ENCODE measurements at regions not wholly inside any gene's neighbourhood (a gene's known extent, or its start where the extent isn't known, plus 50 kb on each side); places are given as distances from the start of the nearest gene placed in this dataset.

DNA sequence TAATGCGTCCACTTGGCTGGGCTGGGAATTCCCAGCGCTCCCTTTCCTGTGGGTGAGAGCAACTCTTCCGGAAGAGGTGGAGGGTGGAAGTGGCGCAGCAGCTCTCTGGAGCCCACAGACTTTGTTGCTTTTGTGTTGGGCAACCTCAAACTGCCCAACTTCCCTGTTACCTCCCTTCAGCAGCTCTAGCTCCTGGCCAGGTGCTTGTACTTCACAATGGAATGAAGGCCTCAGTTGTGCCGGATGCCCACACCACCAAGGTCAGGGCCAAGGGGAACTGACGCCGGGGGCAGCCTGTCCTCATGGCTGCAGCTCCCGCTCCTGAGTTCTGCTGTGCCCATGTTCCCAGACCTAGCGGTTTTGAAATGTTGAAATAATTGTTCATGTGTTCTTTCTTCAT, 322.9 kb downstream of the GALR1 start:
- no peaks in the 10 kb centered on the region for H3K36me3 ChIP-seq (ENCODE audit: control insufficient read depth in 2 of 2, insufficient read depth in 2 of 2, low read length in 2 of 2)
- no peaks in the 10 kb centered on the region for H3K9me3 ChIP-seq (ENCODE audit: control insufficient read depth in 2 of 2, low read length in 2 of 2)
- H3K27ac ChIP-seq (ENCODE audit: low read length), result no peak overlapping the region
- no peak overlapping the region for H3K9ac ChIP-seq (ENCODE audit: low read length in 2 of 2)
- peaks cover 0 to 4% of the 10 kb centered on the region in 2 donors for H3K27me3 ChIP-seq (ENCODE audit: control insufficient read depth in 1 of 2, insufficient read depth in 2 of 2, low read length in 2 of 2)
- no peak overlapping the region for H3K4me3 ChIP-seq (ENCODE audit: low read length in 2 of 2)
- H3K4me1 ChIP-seq (ENCODE audit: control insufficient read depth, insufficient read depth, low read length), result no peaks in the 10 kb centered on the region

DNA sequence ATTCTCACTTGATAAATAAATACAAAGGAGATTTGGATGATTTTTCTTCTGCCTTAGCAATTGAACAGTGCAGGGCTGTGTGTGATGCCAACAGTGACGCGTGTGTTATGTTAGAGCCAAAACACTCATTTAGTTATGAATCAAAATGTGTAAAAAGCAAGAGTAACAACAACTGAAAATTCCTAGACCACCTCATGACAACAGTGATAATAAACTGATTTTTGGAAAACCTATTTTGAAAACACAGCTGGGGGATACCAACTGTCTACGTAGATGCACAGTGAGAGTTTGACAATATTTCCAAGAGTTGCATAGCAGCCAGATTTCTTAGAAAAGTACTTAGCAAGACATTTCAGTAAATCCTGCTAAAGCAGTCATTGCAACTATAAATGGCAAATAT, 323.9 kb downstream of the GALR1 start:
- no peak overlapping the region for H3K9ac ChIP-seq (ENCODE audit: low read length in 2 of 2)
- no peaks in the 10 kb centered on the region for H3K9me3 ChIP-seq (ENCODE audit: control insufficient read depth in 2 of 2, low read length in 2 of 2)
- no peaks in the 10 kb centered on the region for H3K36me3 ChIP-seq (ENCODE audit: control insufficient read depth in 2 of 2, insufficient read depth in 2 of 2, low read length in 2 of 2)
- no peak overlapping the region for H3K27ac ChIP-seq (ENCODE audit: low read length)
- H3K4me3 ChIP-seq (ENCODE audit: low read length in 2 of 2), result no peak overlapping the region
- H3K27me3 ChIP-seq (ENCODE audit: control insufficient read depth in 1 of 2, insufficient read depth in 2 of 2, low read length in 2 of 2), result peaks cover 0 to 4% of the 10 kb centered on the region in 2 donors
- no peaks in the 10 kb centered on the region for H3K4me1 ChIP-seq (ENCODE audit: control insufficient read depth, insufficient read depth, low read length)

DNA sequence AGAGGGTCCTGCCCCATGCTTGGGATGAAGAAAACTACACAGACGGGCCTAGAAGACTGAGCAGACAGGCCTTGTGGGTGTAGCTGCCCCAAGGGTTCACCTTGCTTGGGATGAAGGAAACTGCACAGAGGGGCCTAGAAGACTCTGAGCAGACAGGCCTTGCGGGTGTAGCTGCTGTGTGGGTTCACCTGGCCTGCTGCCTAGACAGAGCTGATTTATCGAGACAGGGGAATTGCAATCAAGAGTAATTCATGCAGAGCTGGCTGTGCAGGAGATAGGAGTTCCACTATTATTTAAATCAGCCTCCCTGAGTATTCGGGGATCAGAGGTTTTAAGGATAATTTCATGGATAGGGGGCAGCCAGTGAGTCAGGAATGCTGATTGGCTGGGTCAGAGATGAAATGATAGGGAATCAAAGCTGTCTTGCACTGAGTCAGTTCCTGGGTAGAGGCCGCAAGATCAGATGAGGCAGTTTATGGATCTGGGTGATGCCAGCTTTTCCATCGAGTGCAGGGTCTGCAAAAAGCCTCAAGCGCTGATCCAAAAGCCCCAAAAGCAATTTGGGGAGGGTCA, 341.4 kb downstream of the GALR1 start:
- no peaks in the 10 kb centered on the region for H3K4me1 ChIP-seq (ENCODE audit: control insufficient read depth, insufficient read depth, low read length)
- H3K9ac ChIP-seq (ENCODE audit: low read length in 2 of 2), result no peak overlapping the region
- no peak overlapping the region for H3K27ac ChIP-seq (ENCODE audit: low read length)
- peaks cover 0 to 4% of the 10 kb centered on the region in 2 donors for H3K27me3 ChIP-seq (ENCODE audit: control insufficient read depth in 1 of 2, insufficient read depth in 2 of 2, low read length in 2 of 2)
- no peaks in the 10 kb centered on the region for H3K9me3 ChIP-seq (ENCODE audit: control insufficient read depth in 2 of 2, low read length in 2 of 2)
- no peak overlapping the region for H3K4me3 ChIP-seq (ENCODE audit: low read length in 2 of 2)
- H3K36me3 ChIP-seq (ENCODE audit: control insufficient read depth in 2 of 2, insufficient read depth in 2 of 2, low read length in 2 of 2), result no peaks in the 10 kb centered on the region

DNA sequence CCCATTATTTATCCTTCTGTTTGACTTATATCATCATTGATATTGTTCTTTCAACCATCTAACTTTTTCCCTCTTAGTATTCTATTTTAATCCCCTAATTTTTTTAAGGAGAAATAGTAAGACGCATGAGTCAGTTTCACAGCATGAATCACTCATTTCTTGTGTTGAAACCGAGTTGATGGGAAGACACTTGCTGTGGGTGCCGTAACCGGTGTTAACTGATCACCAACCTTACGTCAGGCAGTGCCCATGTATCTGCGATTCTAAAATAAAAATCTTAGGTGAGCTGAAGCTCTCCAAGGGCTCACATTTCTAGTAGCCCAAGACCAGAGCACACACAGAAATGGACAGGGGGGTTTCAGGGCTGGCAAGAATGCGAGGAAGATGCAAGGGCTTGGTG, 348.1 kb downstream of the GALR1 start:
- Histone ChIP-seq H3K27ac (ENCODE audit: low read length) (no peak overlapping the region), H3K36me3 (ENCODE audit: control insufficient read depth in 2 of 2, insufficient read depth in 2 of 2, low read length in 2 of 2) (no peaks in the 10 kb centered on the region), H3K9ac (ENCODE audit: low read length in 2 of 2) (no peak overlapping the region), H3K9me3 (ENCODE audit: control insufficient read depth in 2 of 2, low read length in 2 of 2) (no peaks in the 10 kb centered on the region), H3K4me1 (ENCODE audit: control insufficient read depth, insufficient read depth, low read length) (peaks cover 2% of the 10 kb centered on the region), H3K4me3 (ENCODE audit: low read length in 2 of 2) (no peak overlapping the region), H3K27me3 (ENCODE audit: control insufficient read depth in 1 of 2, insufficient read depth in 2 of 2, low read length in 2 of 2) (peaks cover 0 to 4% of the 10 kb centered on the region in 2 donors)

DNA sequence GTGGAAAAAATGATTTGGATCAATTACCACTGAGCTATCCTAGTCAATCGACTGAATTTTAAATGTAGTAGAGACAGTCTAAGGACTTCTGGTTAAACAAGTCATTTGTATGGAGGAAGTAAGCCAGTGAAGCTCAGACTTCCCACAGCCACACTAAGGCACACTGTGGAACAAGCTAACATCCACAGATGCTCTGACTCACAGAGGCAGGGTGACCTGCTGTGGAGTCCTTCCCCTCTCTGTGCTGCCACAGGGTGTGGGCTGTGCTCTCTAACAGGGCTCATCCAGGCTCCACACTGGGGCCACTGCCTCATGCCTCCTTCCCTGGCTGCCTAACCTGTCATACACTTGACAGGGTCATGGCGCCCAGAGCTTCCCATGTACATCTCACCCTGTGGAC, 351.0 kb downstream of the GALR1 start:
- H3K27ac ChIP-seq (ENCODE audit: low read length), result no peak overlapping the region
- no peaks in the 10 kb centered on the region for H3K9me3 ChIP-seq (ENCODE audit: control insufficient read depth in 2 of 2, low read length in 2 of 2)
- H3K27me3 ChIP-seq (ENCODE audit: control insufficient read depth in 1 of 2, insufficient read depth in 2 of 2, low read length in 2 of 2), result peaks cover 0 to 2% of the 10 kb centered on the region in 2 donors
- no peak overlapping the region for H3K9ac ChIP-seq (ENCODE audit: low read length in 2 of 2)
- no peaks in the 10 kb centered on the region for H3K36me3 ChIP-seq (ENCODE audit: control insufficient read depth in 2 of 2, insufficient read depth in 2 of 2, low read length in 2 of 2)
- no peak overlapping the region for H3K4me3 ChIP-seq (ENCODE audit: low read length in 2 of 2)
- H3K4me1 ChIP-seq (ENCODE audit: control insufficient read depth, insufficient read depth, low read length), result peaks cover 2% of the 10 kb centered on the region

DNA sequence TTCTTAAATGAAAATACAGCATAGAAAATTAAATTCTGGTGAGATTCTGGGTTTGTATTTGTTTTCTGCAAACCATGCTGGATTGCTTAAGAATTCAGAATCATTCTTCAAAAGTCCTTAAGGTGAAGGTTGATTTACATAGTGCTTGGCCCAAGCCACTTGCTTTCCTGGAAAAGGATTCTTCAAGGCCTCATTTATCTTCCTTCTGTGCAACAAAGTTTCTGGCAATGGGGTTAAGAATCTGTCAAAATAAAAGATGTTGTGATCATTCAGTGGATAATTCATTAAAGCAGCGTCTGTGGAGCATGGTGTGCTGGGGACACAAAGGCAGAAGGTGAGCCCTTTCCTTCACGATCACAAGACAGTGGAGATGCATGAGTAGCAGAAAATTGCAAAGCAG, 351.9 kb downstream of the GALR1 start:
- no peak overlapping the region for H3K4me3 ChIP-seq (ENCODE audit: low read length in 2 of 2)
- no peaks in the 10 kb centered on the region for H3K9me3 ChIP-seq (ENCODE audit: control insufficient read depth in 2 of 2, low read length in 2 of 2)
- H3K36me3 ChIP-seq (ENCODE audit: control insufficient read depth in 2 of 2, insufficient read depth in 2 of 2, low read length in 2 of 2), result no peaks in the 10 kb centered on the region
- H3K4me1 ChIP-seq (ENCODE audit: control insufficient read depth, insufficient read depth, low read length), result peaks cover 2% of the 10 kb centered on the region
- no peak overlapping the region for H3K9ac ChIP-seq (ENCODE audit: low read length in 2 of 2)
- H3K27me3 ChIP-seq (ENCODE audit: control insufficient read depth in 1 of 2, insufficient read depth in 2 of 2, low read length in 2 of 2), result no peaks in the 10 kb centered on the region
- H3K27ac ChIP-seq (ENCODE audit: low read length), result no peak overlapping the region

DNA sequence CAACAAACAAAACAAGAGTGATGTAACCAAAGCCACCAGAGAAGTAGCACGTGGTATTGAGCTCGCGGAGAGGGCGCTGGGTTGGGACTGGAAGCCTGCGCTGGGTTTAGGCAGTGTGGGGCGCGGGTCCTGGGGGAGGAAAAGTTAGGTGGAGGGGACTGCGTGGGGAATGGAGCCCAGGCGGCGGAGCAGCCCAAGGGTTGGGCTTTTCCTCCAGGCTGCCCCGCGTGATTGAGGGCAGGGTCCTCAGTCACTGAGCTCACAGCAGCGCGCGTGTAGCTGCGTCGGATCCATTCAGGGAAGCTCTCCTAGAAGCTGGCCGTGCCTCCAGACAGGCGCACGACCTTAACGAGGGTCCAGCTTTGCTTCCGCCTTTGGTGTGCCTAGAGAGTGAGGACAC, 357.4 kb downstream of the GALR1 start:
- Histone ChIP-seq H3K27me3 (ENCODE audit: control insufficient read depth in 1 of 2, insufficient read depth in 2 of 2, low read length in 2 of 2) (no peaks in the 10 kb centered on the region), H3K9ac (ENCODE audit: low read length in 2 of 2) (no peak overlapping the region), H3K4me3 (ENCODE audit: low read length in 2 of 2) (no peak overlapping the region), H3K27ac (ENCODE audit: low read length) (no peak overlapping the region), H3K9me3 (ENCODE audit: control insufficient read depth in 2 of 2, low read length in 2 of 2) (no peaks in the 10 kb centered on the region), H3K36me3 (ENCODE audit: control insufficient read depth in 2 of 2, insufficient read depth in 2 of 2, low read length in 2 of 2) (no peaks in the 10 kb centered on the region), H3K4me1 (ENCODE audit: control insufficient read depth, insufficient read depth, low read length) (no peaks in the 10 kb centered on the region)

DNA sequence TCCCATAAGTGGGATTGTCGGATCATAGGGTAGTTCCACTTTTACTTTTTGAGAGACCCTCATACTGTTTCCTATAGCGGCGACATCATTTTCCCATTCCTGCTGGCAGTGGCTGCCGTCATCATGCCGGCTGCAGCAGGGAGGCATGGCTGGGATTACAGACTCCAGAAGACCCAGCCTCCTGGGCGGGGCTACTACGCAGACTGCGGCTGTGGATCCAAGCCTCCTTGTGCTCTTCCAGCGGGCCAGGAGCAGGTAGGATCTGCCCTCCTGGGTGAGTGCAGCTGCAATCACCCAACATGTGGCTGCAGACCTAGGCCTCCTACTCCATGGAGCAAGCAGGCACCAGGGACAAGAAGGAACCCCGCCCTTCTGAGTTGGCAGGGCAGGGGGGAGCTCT, 359.2 kb downstream of the GALR1 start:
- H3K27me3 ChIP-seq (ENCODE audit: control insufficient read depth in 1 of 2, insufficient read depth in 2 of 2, low read length in 2 of 2), result no peaks in the 10 kb centered on the region
- no peaks in the 10 kb centered on the region for H3K9me3 ChIP-seq (ENCODE audit: control insufficient read depth in 2 of 2, low read length in 2 of 2)
- H3K4me1 ChIP-seq (ENCODE audit: control insufficient read depth, insufficient read depth, low read length), result no peaks in the 10 kb centered on the region
- no peak overlapping the region for H3K9ac ChIP-seq (ENCODE audit: low read length in 2 of 2)
- no peak overlapping the region for H3K4me3 ChIP-seq (ENCODE audit: low read length in 2 of 2)
- H3K36me3 ChIP-seq (ENCODE audit: control insufficient read depth in 2 of 2, insufficient read depth in 2 of 2, low read length in 2 of 2), result no peaks in the 10 kb centered on the region
- H3K27ac ChIP-seq (ENCODE audit: low read length), result no peak overlapping the region

DNA sequence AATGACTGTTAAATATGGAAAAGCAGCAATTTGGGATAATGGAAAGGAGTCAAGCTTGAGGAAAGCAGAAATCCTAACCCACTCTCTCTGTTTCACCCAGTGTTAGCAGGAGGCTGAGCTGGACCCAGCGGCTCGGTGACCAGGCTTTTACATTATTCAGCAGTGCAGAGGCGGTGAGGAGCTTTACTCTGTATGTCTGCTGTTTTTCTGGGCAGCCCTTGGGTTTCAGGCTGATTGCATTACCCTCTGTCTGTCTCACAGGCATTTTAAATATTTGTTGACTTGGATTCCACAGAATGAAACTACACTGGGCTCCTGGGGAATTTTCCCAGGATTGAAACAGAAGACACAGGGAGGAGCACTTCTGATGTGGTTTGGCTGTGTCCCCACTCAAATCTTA, 368.0 kb downstream of the GALR1 start:
- no peak overlapping the region for H3K4me3 ChIP-seq (ENCODE audit: low read length in 2 of 2)
- H3K36me3 ChIP-seq (ENCODE audit: control insufficient read depth in 2 of 2, insufficient read depth in 2 of 2, low read length in 2 of 2), result no peaks in the 10 kb centered on the region
- no peaks in the 10 kb centered on the region for H3K9me3 ChIP-seq (ENCODE audit: control insufficient read depth in 2 of 2, low read length in 2 of 2)
- H3K27ac ChIP-seq (ENCODE audit: low read length), result no peak overlapping the region
- no peak overlapping the region for H3K9ac ChIP-seq (ENCODE audit: low read length in 2 of 2)
- H3K27me3 ChIP-seq (ENCODE audit: control insufficient read depth in 1 of 2, insufficient read depth in 2 of 2, low read length in 2 of 2), result no peaks in the 10 kb centered on the region
- peaks cover 3% of the 10 kb centered on the region for H3K4me1 ChIP-seq (ENCODE audit: control insufficient read depth, insufficient read depth, low read length)

DNA sequence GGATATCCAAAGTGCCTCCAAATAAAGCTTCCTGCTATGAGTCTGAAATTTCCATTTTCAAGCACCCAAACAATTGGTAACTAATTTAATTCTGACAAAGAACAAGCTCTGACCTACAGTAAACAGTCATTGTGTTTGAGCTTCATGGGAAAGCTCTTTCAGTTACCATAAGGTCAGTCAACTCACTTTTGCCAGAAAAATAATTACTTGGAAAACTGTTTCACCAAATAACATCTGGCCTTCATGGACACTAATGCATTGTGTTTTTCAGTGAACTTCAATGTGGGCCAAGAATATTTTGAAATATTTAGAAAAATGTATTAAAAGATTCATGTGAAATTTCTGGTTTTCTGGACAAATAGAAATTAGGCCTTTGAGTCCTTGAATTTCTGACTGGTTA, 369.9 kb downstream of the GALR1 start:
- no peak overlapping the region for H3K9ac ChIP-seq (ENCODE audit: low read length in 2 of 2)
- H3K4me3 ChIP-seq (ENCODE audit: low read length in 2 of 2), result no peak overlapping the region
- H3K27me3 ChIP-seq (ENCODE audit: control insufficient read depth in 1 of 2, insufficient read depth in 2 of 2, low read length in 2 of 2), result no peaks in the 10 kb centered on the region
- peaks cover 3% of the 10 kb centered on the region for H3K4me1 ChIP-seq (ENCODE audit: control insufficient read depth, insufficient read depth, low read length)
- H3K27ac ChIP-seq (ENCODE audit: low read length), result no peak overlapping the region
- no peaks in the 10 kb centered on the region for H3K36me3 ChIP-seq (ENCODE audit: control insufficient read depth in 2 of 2, insufficient read depth in 2 of 2, low read length in 2 of 2)
- no peaks in the 10 kb centered on the region for H3K9me3 ChIP-seq (ENCODE audit: control insufficient read depth in 2 of 2, low read length in 2 of 2)

DNA sequence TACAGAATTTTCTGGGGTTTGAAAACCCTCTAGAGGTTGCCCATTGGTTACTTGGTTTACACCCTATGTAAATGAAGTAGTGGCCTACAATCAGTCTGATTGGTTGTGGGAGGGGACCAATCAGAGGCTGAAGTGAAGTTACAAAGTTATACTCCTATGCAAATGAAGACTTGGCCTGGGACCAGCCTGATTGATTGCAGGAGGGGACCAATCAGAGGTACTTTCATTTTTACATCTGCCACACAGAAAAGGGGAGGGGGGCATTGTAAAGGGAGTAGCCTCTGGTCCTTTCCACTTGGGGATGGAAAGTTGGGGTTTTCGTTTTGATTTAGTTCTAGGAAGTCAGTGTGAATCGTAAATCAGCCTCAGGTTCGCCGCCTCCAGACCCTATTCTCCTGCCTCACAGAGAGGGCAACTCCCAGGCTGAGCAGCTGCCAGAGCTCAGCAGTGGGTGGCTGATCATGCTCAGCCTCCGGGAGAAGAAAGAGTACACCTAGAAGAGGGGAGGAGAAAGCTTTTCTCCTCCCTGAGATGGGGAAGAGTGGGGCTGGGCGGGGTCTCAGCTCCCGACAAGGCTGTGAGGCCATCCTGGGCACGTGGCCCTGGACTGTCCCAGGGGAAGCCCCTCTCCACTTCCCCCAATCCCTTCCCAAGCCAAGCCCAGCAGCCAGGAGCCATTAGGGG, 372.5 kb downstream of the GALR1 start:
- Histone ChIP-seq H3K4me3 (ENCODE audit: low read length in 2 of 2) (no peak overlapping the region), H3K27ac (ENCODE audit: low read length) (no peak overlapping the region), H3K9ac (ENCODE audit: low read length in 2 of 2) (no peak overlapping the region), H3K36me3 (ENCODE audit: control insufficient read depth in 2 of 2, insufficient read depth in 2 of 2, low read length in 2 of 2) (no peaks in the 10 kb centered on the region), H3K9me3 (ENCODE audit: control insufficient read depth in 2 of 2, low read length in 2 of 2) (no peaks in the 10 kb centered on the region), H3K4me1 (ENCODE audit: control insufficient read depth, insufficient read depth, low read length) (peaks cover 3% of the 10 kb centered on the region), H3K27me3 (ENCODE audit: control insufficient read depth in 1 of 2, insufficient read depth in 2 of 2, low read length in 2 of 2) (no peaks in the 10 kb centered on the region)

Measured in stomach smooth muscle (tissue), 2 donors.